ENCODE measurements at regions not wholly inside any gene's neighbourhood (a gene's known extent, or its start where the extent isn't known, plus 50 kb on each side); places are given as distances from the start of the nearest gene placed in this dataset.

DNA sequence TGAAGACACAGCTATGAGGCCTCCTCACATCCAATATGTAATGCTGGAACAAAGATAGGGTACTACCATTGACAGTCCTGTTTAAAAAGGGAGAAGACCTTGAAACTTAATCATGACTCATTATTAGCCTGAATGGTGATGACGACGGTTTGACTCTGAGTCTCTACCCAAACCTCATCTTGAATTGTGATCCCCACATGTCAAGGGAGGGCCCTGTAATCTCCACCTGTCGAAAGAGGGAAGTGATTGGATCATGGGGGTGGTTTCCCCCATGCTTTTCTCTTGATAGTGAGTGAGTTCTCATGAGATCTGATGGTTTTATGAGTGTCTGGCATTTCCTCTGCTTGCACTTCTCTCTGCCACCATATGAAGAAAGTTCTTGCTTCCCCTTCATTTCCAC, 395.3 kb upstream of the CPEB2 start:
- H2BK120ac ChIP-seq (replicated peaks; ENCODE audit: low read depth, low read length), result no peak overlapping the region
- H2BK12ac ChIP-seq (ENCODE audit: low read depth, low read length), result no peak overlapping the region
- no peaks in the 10 kb centered on the region for H3K9me3 ChIP-seq (ENCODE audit: insufficient read depth in 2 of 2, low read depth in 1 of 2, low read length in 1 of 2)
- CTCF ChIA-PET (ENCODE audit: partially characterized antibody), result interaction anchor here (1.5 to 1.6 kb wide), 2 partner anchors 10 kb away, joined by 6 to 8 read pairs; no protein-coding TSS in a partner anchor
- H4K5ac ChIP-seq (ENCODE audit: insufficient read length, low read depth, low read length), result no peak overlapping the region
- H3K14ac ChIP-seq (ENCODE audit: insufficient read length), result no peak overlapping the region
- no peaks in the 10 kb centered on the region for H4K20me1 ChIP-seq (replicated peaks in 1 of 2; ENCODE audit: control insufficient read depth in 1 of 2, insufficient read depth in 2 of 2, low read length in 2 of 2)
- no peak overlapping the region for H3K56ac ChIP-seq (replicated peaks; ENCODE audit: insufficient read length, low read depth, low read length)
- no peaks in the 10 kb centered on the region for H3K79me1 ChIP-seq (ENCODE audit: low read depth, low read length)
- H2AFZ ChIP-seq (ENCODE audit: low read length), result no peak overlapping the region
- POLR2A ChIA-PET (ENCODE audit: partially characterized antibody), result no interaction called here
- DNase-seq (ENCODE audit: low read depth in 1 of 2, low spot score in 2 of 2) (no peak), FAIRE-seq (no peak)
- TF ChIP-seq KDM5A (IDR thresholded peaks at IDR 0.05; ENCODE audit: low read length), result no peak
- TF ChIP-seq MAFK (IDR thresholded peaks at IDR 0.05; ENCODE audit: low read depth, low read length), result no peak
- no peak for TF ChIP-seq SAP30 (IDR thresholded peaks at IDR 0.05; ENCODE audit: insufficient read depth, insufficient replicate concordance, low read length)
- no peaks in the 10 kb centered on the region; a peak in 1 of 8 replicates for H3K36me3 ChIP-seq (ENCODE audit: control insufficient read depth in 2 of 4, insufficient read depth in 4 of 4, low read length in 3 of 4)
- H2AK5ac ChIP-seq (ENCODE audit: low read depth, low read length), result no peak overlapping the region
- H3K4ac ChIP-seq (replicated peaks; ENCODE audit: insufficient read length, low read depth, low read length), result no peak overlapping the region
- 93% methylated on average over 3 of the region's 3 CpGs; no CpG with 5 or more reads in 1 of the 2 experiments for WGBS, 2 experiments (ENCODE audit: extremely low coverage in 1 of 2, insufficient coverage in 1 of 2, insufficient read length in 1 of 2, insufficient replicate concordance in 2 of 2, low coverage in 1 of 2, low lambda C conversion rate in 2 of 2, missing lambda C conversion rate in 1 of 2)
- no peak overlapping the region for H3K4me3 ChIP-seq (ENCODE audit: extremely low read depth in 1 of 4, insufficient read depth in 2 of 4, low read depth in 3 of 4, low read length in 4 of 4)
- H3K27me3 ChIP-seq (replicated peaks in 1 of 4; ENCODE audit: control insufficient read depth in 3 of 4, extremely low read depth in 1 of 4, insufficient read depth in 3 of 4, low read length in 3 of 4), result no peaks in the 10 kb centered on the region
- H2BK20ac ChIP-seq (ENCODE audit: low read length), result no peak overlapping the region
- H3K18ac ChIP-seq (ENCODE audit: extremely low read depth, low read length), result no peak overlapping the region
- H3K9ac ChIP-seq (replicated peaks in 1 of 4; ENCODE audit: extremely low read depth in 1 of 4, low read depth in 3 of 4, low read length in 3 of 4), result no peak overlapping the region
- H2BK15ac ChIP-seq (ENCODE audit: low read length), result no peak overlapping the region
- H3K4me1 ChIP-seq (replicated peaks in 1 of 4; ENCODE audit: control insufficient read depth in 3 of 4, insufficient read depth in 4 of 4, low read length in 3 of 4), result peaks cover 0 to 2% (median under 1%) of the 10 kb centered on the region in 4 experiments; a peak in 3 of 7 replicates
- no peaks in the 10 kb centered on the region for H3K23me2 ChIP-seq (ENCODE audit: low read depth, low read length)
- H4K8ac ChIP-seq (ENCODE audit: extremely low read depth, insufficient read depth, low read length), result no peak overlapping the region
- H2BK5ac ChIP-seq (ENCODE audit: low read depth, low read length), result no peak overlapping the region
- H3K4me2 ChIP-seq (ENCODE audit: insufficient read depth in 1 of 2, low read depth in 2 of 2, low read length in 2 of 2), result no peak overlapping the region
- no peaks in the 10 kb centered on the region for H3K79me2 ChIP-seq (ENCODE audit: control insufficient read depth in 1 of 2, insufficient read depth in 2 of 2, low read length in 2 of 2)
- H4K91ac ChIP-seq (replicated peaks; ENCODE audit: insufficient read length, low read length), result no peak overlapping the region
- no peak overlapping the region for H3K23ac ChIP-seq (ENCODE audit: insufficient read length)
- H3K27ac ChIP-seq (ENCODE audit: low read depth, low read length), result no peak overlapping the region

All from H1 (cell line).